ENCODE measurements at regions not wholly inside any gene's neighbourhood (a gene's known extent, or its start where the extent isn't known, plus 50 kb on each side); places are given as distances from the start of the nearest gene placed in this dataset.

- TF ChIP-seq CTCF (IDR thresholded peaks at IDR 0.05 in 8 of 11, conservative IDR thresholded peaks at IDR 0.05 in 3 of 11) (no peak), POLR2A (IDR thresholded peaks at IDR 0.05) (no peak)
These were observed 86.8 kb upstream of the TOM1L1 start for GRCh38 chr17:54813896-54814295.
